Stimulated activated CD8-positive, alpha-beta memory T cell treated with anti-CD3 and anti-CD28 coated beads, Interleukin-7, amount 100 ng/mL, for 48 hours (primary cell): ENCODE measurements at regions not wholly inside any gene's neighbourhood (a gene's known extent, or its start where the extent isn't known, plus 50 kb on each side); places are given as distances from the start of the nearest gene placed in this dataset.
"Not testable (repeated sequence)": the region's sequence is repeated elsewhere in the genome, so short reads cannot be mapped to it uniquely, and the experiment has no call there.

Source experiments
- DNase-seq, 2 donors: peaks; one replicate each; pipeline ENCODE4 v3.0.0-alpha.2; 2020; ENCODE audit warnings: low read depth in 1 of 2; ENCODE audit errors: extremely low read depth in 1 of 2

GRCh38 chr5:52255308-52255707 lies 532.4 kb upstream of the ITGA1 start:
- DNase-seq: no peak

GRCh38 chr5:52262844-52263243 lies 524.9 kb upstream of the ITGA1 start:
- DNase-seq: no peak

GRCh38 chr5:52269401-52269800 lies 518.3 kb upstream of the ITGA1 start:
- no peak for DNase-seq

GRCh38 chr5:52269859-52270258 lies 517.9 kb upstream of the ITGA1 start:
- no peak for DNase-seq

GRCh38 chr5:52275639-52276038 lies 512.1 kb upstream of the ITGA1 start:
- DNase-seq: no peak

GRCh38 chr5:52277101-52277500 lies 510.6 kb upstream of the ITGA1 start:
- DNase-seq: no peak

GRCh38 chr5:52282647-52283046 lies 505.1 kb upstream of the ITGA1 start:
- DNase-seq: no peak

GRCh38 chr5:52283221-52283620 lies 504.5 kb upstream of the ITGA1 start:
- DNase-seq: no peak

- DNase-seq: no peak
Measured at GRCh38 chr5:52300703-52301372, 486.9 kb upstream of the ITGA1 start.

- DNase-seq: not testable (repeated sequence)
Measured at GRCh38 chr5:52304816-52305215, 482.9 kb upstream of the ITGA1 start.

GRCh38 chr5:52328220-52328806 lies 459.4 kb upstream of the ITGA1 start:
- DNase-seq: no peak

- no peak for DNase-seq
Measured at GRCh38 chr5:52331725-52332124, 456.0 kb upstream of the ITGA1 start.

- no peak for DNase-seq
Measured at GRCh38 chr5:52334367-52334766, 453.3 kb upstream of the ITGA1 start.

- DNase-seq: no peak
Measured at GRCh38 chr5:52339285-52339684, 448.4 kb upstream of the ITGA1 start.

GRCh38 chr5:52342361-52342760 lies 445.4 kb upstream of the ITGA1 start:
- no peak for DNase-seq

- no peak for DNase-seq
Measured at GRCh38 chr5:52356311-52356918, 431.3 kb upstream of the ITGA1 start.

- no peak for DNase-seq
Measured at GRCh38 chr5:52359261-52359660, 428.5 kb upstream of the ITGA1 start.

- DNase-seq: no peak
Measured at GRCh38 chr5:52360985-52361384, 426.7 kb upstream of the ITGA1 start.

GRCh38 chr5:52374286-52374685 lies 413.4 kb upstream of the ITGA1 start:
- no peak for DNase-seq

GRCh38 chr5:52375969-52376368 lies 411.7 kb upstream of the ITGA1 start:
- DNase-seq: no peak

GRCh38 chr5:52376592-52376991 lies 411.1 kb upstream of the ITGA1 start:
- DNase-seq: no peak

- DNase-seq: no peak
Measured at GRCh38 chr5:52378237-52378636, 409.5 kb upstream of the ITGA1 start.
